GM23248 (cell line): ENCODE measurements at regions not wholly inside any gene's neighbourhood (a gene's known extent, or its start where the extent isn't known, plus 50 kb on each side); places are given as distances from the start of the nearest gene placed in this dataset.

ENCODE experiments used
- DNase-seq: peaks from one replicate; pipeline ENCODE4 v3.0.0-alpha.2; 2015
- H2AFZ ChIP-seq: fragments of 200-600 bp; sonication (generic); 2 replicates; pipeline ENCODE4 v1.6.1; 2016; ENCODE audit warnings: antibody characterized with exemption
- H3F3A ChIP-seq: fragments of 200-600 bp; sonication (generic); 2 replicates; pipeline ENCODE4 v1.6.1; 2016; ENCODE audit warnings: mild to moderate bottlenecking, antibody characterized with exemption, mixed run types; ENCODE audit not compliant: insufficient read depth
- H3K27ac ChIP-seq: fragments of 200-600 bp; sonication (generic); 2 replicates; pipeline ENCODE4 v1.5.1; 2016; ENCODE audit warnings: mild to moderate bottlenecking
- H3K27me3 ChIP-seq: fragments of 200-600 bp; sonication (generic); replicated peaks from 2 replicates; pipeline ENCODE4 v1.6.1; 2016; ENCODE audit warnings: mild to moderate bottlenecking; ENCODE audit not compliant: insufficient read depth
- H3K36me3 ChIP-seq: fragments of 200-600 bp; sonication (generic); 2 replicates; pipeline ENCODE4 v1.6.1; 2016; ENCODE audit warnings: low read depth, mild to moderate bottlenecking
- H3K4me1 ChIP-seq: fragments of 200-600 bp; sonication (generic); 2 replicates; pipeline ENCODE4 v1.6.1; 2016; ENCODE audit warnings: mild to moderate bottlenecking; ENCODE audit not compliant: insufficient read depth
- H3K4me2 ChIP-seq: fragments of 200-600 bp; sonication (generic); one replicate; pipeline ENCODE4 v1.6.1; 2016; ENCODE audit warnings: mild to moderate bottlenecking; ENCODE audit not compliant: unreplicated experiment
- H3K4me3 ChIP-seq: fragments of 200-600 bp; sonication (generic); 2 replicates; pipeline ENCODE4 v1.5.1; 2016; ENCODE audit warnings: mild to moderate bottlenecking
- H3K79me2 ChIP-seq: fragments of 200-600 bp; sonication (generic); 2 replicates; pipeline ENCODE4 v1.6.1; 2016; ENCODE audit warnings: mild to moderate bottlenecking; ENCODE audit not compliant: insufficient read depth
- H3K9ac ChIP-seq: fragments of 200-600 bp; sonication (generic); 2 replicates; pipeline ENCODE4 v1.6.1; 2016; ENCODE audit warnings: mild to moderate bottlenecking
- H3K9me2 ChIP-seq: fragments of 200-600 bp; sonication (generic); 2 replicates; pipeline ENCODE4 v1.6.1; 2016; ENCODE audit warnings: mixed run types, mild to moderate bottlenecking, moderate library complexity; ENCODE audit not compliant: insufficient read depth
- H3K9me3 ChIP-seq: fragments of 200-600 bp; sonication (generic); one replicate; pipeline ENCODE4 v1.6.1; 2017; ENCODE audit warnings: low read depth
- H4K20me1 ChIP-seq: fragments of 200-600 bp; sonication (generic); 2 replicates; pipeline ENCODE4 v1.6.0; 2016; ENCODE audit not compliant: insufficient read depth
- EZH2 ChIP-seq: fragments of 200-600 bp; sonication (generic); IDR thresholded peaks from 2 replicates; pipeline ENCODE4 v1.6.1; 2018; ENCODE audit warnings: antibody characterized with exemption, mild to moderate bottlenecking; ENCODE audit not compliant: insufficient read depth, poor library complexity, severe bottlenecking
- EZH2phosphoT487 ChIP-seq: fragments of 200-600 bp; sonication (generic); IDR thresholded peaks from 2 replicates; pipeline ENCODE4 v1.6.1; 2018; ENCODE audit warnings: antibody characterized with exemption, moderate library complexity, mild to moderate bottlenecking, low read depth; ENCODE audit not compliant: insufficient read depth
- WGBS, 2 experiments: methylation state at CpG; one replicate each; pipeline ENCODE4 v1.1.6; 2015 to 2017; ENCODE audit warnings: low lambda C conversion rate in 2 of 2, low coverage in 1 of 2; ENCODE audit errors: missing lambda C conversion rate in 2 of 2; 5-methylcytosine and 5-hydroxymethylcytosine counted together
- in situ Hi-C: fragments of 300-500 bp; cut with MboI; formaldehyde crosslinking; loops from 2 replicates; pipeline ENCODE4 v1.15.0; 2020

DNA sequence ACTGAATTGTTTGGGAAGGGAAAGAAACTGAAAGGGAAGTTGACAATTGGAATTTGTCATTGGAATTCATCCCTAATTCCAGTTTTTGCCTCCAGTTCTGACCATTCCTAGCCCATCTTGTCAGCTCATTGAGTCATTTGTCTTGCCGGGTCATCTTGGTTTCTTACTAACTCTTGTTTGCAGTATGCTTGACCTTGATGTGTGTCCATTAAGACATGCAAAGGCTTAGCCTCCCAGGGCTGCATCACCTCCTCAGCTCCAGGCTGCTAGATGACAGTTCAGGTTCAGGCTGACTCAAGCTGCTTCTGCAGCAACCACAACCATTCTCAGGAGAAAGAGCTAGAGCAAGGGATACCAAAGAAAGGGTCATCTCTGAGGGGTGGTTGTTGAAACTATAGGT is 151.3 kb upstream of the PTGFR start:
- no peaks in the 10 kb centered on the region for H3K9me3 ChIP-seq
- peaks cover 38% of the 10 kb centered on the region for H3K4me1 ChIP-seq
- no peak for TF ChIP-seq EZH2phosphoT487
- TF ChIP-seq EZH2: no peak
- H3K36me3 ChIP-seq: no peaks in the 10 kb centered on the region
- no peaks in the 10 kb centered on the region for H3K9me2 ChIP-seq
- peak overlapping the region; percentile 32; the same call in 1 of the 2 replicates for H2AFZ ChIP-seq
- peak overlapping the region; percentile 59 for H3K9ac ChIP-seq
- in situ Hi-C loops: no loop called here
- H3K79me2 ChIP-seq: no peaks in the 10 kb centered on the region
- WGBS, 2 experiments: 0% methylated on average over 1 of the region's 1 CpG
- 0 out of 2 replicates have a peak overlapping the region, but pooled peaks have one; percentile 28 for H3K4me3 ChIP-seq
- H3K27me3 ChIP-seq: no peaks in the 10 kb centered on the region
- H3K4me2 ChIP-seq: peak overlapping the region; percentile 73
- peak overlapping the region; percentile 93 for H3K27ac ChIP-seq
- H4K20me1 ChIP-seq: no peaks in the 10 kb centered on the region
- peaks cover 36% of the 10 kb centered on the region for H3F3A ChIP-seq
- DNase-seq: peak; percentile 84

DNA sequence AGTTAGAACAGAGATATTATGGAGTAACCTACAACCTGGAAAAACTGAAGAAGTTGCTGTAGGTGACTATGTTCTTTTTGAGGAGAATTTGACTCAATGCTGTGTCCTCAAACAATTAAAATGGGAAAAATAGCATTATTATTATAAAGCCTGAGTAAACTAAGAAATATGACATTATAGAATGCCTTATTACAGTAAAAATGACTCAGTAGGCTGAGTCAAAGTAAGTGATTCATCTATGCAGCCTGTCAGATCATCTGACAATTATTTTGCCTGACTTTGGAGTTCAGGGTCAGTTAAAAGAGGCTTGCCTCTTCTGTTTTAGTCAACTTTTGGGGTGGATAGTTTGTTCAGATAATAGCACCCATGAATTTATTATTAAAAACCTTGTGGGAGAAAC is 150.8 kb upstream of the PTGFR start:
- H3K4me3 ChIP-seq: peak overlapping the region; percentile 28
- H3K36me3 ChIP-seq: no peaks in the 10 kb centered on the region
- in situ Hi-C loops: no loop called here
- H4K20me1 ChIP-seq: no peaks in the 10 kb centered on the region
- H3K4me2 ChIP-seq: peak overlapping the region; percentile 73
- H3K9ac ChIP-seq: peak overlapping the region; percentile 59
- no peaks in the 10 kb centered on the region for H3K9me2 ChIP-seq
- H3K9me3 ChIP-seq: no peaks in the 10 kb centered on the region
- H3K4me1 ChIP-seq: peaks cover 35% of the 10 kb centered on the region
- H3F3A ChIP-seq: peaks cover 33% of the 10 kb centered on the region
- peak overlapping the region; percentile 93 for H3K27ac ChIP-seq
- peak; percentile 91 for DNase-seq
- H3K27me3 ChIP-seq: no peaks in the 10 kb centered on the region
- no peaks in the 10 kb centered on the region for H3K79me2 ChIP-seq
- no peak for TF ChIP-seq EZH2phosphoT487
- TF ChIP-seq EZH2: no peak
- H2AFZ ChIP-seq: no peak overlapping the region

DNA sequence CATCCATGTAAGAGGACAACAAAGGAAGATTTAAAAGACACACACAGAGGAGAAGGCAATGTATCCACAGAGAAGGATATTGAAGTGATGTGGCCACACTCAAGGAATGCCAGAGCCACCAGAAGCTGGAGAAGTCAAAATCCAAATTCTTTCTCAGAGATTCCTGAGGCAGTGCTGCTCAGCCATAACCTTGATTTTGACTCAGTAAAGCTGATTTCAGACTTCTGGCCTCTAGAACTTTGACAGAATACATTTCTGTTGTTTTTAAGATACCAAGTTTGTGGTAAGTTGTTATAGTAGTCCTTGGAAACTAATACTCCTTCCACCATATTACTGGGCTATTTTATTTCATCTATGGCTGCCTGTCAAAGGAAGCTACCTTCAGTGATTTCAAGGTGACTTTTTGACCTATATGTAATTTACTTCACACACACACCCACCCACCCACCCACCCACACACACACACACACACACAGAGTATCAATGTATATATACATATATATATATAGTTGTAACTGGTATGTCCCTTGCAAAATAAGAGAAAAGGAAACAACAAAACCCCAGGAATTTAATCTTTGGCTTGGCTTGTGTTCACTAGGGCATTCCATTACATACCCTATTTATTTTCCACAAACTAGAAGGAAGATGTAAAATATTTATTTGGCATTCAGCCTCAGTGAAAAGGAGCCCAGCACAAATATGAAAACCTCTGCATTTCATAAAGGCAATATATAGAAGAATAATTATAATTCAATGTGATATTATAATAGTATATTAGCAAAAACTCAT is 142.1 kb upstream of the PTGFR start:
- Histone ChIP-seq H4K20me1 (no peaks in the 10 kb centered on the region), H3K9me2 (no peaks in the 10 kb centered on the region), H3K9ac (no peak overlapping the region), H3K27me3 (no peaks in the 10 kb centered on the region), H3K27ac (no peak overlapping the region), H3K4me1 (peaks cover 4% of the 10 kb centered on the region; the same call in 1 of the 2 replicates), H3K4me3 (no peak overlapping the region), H3K36me3 (no peaks in the 10 kb centered on the region), H3F3A (no peaks in the 10 kb centered on the region), H3K79me2 (no peaks in the 10 kb centered on the region), H3K9me3 (no peaks in the 10 kb centered on the region), H2AFZ (no peak overlapping the region), H3K4me2 (no peak overlapping the region)
- no peak for DNase-seq
- TF ChIP-seq EZH2 (no peak), EZH2phosphoT487 (no peak)
- in situ Hi-C loops: no loop called here

DNA sequence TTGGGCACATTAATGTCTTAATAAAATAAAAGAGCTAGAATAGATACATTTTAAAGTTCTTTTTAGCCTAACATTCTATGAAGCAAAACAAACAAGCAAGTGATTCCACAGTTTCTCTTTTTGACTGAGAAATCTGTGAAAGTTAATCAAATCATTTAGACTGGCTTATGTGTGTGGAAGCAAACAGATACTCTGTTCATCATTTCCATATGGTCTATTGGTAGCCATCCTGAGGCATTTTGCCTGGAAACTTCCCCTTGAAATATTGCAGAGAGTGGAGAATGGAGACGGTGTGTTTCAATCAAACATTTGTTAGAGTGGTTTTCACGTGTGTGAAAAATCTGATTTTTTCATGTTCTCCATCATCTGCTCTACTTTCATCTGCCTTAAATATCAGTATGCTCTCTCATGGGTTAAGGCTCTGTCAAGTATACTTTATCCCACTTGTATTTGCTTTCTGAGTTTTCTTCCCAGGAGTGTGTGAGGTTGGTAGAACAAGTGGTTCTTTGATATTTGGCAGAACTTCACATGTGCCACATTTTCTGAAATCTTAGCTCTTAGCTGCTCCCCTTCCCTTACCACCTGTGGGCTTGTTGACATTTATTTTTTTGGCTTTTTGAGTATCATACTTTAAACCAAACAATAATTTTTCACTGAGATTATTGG is 139.1 kb upstream of the PTGFR start:
- Histone ChIP-seq H3K4me1 (peaks cover 10% of the 10 kb centered on the region), H3K4me2 (no peak overlapping the region), H3K9me3 (no peaks in the 10 kb centered on the region), H3K27me3 (no peaks in the 10 kb centered on the region), H3K79me2 (no peaks in the 10 kb centered on the region), H2AFZ (no peak overlapping the region), H3F3A (no peaks in the 10 kb centered on the region), H3K27ac (no peak overlapping the region), H3K4me3 (no peak overlapping the region), H3K9me2 (no peaks in the 10 kb centered on the region), H3K9ac (no peak overlapping the region), H4K20me1 (no peaks in the 10 kb centered on the region), H3K36me3 (no peaks in the 10 kb centered on the region)
- 36 to 43% methylated on average over 2 of the region's 2 CpGs for WGBS, 2 experiments
- DNase-seq: no peak
- in situ Hi-C loops: no loop called here
- no peak for TF ChIP-seq EZH2
- no peak for TF ChIP-seq EZH2phosphoT487
